GM10266 (cell line): ENCODE measurements at regions not wholly inside any gene's neighbourhood (a gene's known extent, or its start where the extent isn't known, plus 50 kb on each side); places are given as distances from the start of the nearest gene placed in this dataset.

Experiments used
- DNase-seq: peaks from one replicate; pipeline ENCODE4 v3.0.0; 2012; ENCODE audit errors: extremely low spot score
- CTCF ChIP-seq: IDR thresholded peaks from 2 replicates; pipeline ENCODE4 v1.5.1; 2012; ENCODE audit warnings: mild to moderate bottlenecking, low read depth; ENCODE audit not compliant: control insufficient read depth, insufficient read depth; ENCODE audit errors: missing control alignments

DNA sequence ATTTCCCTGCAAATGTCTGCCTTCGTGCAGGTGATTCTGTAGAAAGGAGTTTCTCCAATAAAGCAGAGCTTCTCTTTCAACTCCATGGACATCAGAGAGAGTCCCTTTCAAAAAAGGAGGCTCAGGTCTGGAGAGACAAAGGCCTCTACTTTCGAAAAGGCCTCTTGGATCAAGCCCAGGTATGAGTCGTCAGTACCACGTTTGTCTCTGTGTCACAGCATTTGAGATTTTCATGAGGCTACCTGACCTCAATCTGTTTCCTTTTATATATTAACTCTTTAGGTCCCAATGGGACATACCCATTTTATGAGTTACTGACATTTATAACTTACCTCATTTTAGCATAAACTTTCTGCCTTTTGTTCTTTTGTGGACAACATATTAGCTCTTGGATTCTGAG is 290.8 kb downstream of the RPAP3 start:
- no peak for TF ChIP-seq CTCF
- no peak for DNase-seq

- TF ChIP-seq CTCF = no peak
- no peak for DNase-seq
Observed at GRCh38 chr12:47414511-47414910, 291.3 kb downstream of the RPAP3 start.

- TF ChIP-seq CTCF = no peak
- no peak for DNase-seq
Observed at GRCh38 chr12:47413806-47414205, 292.0 kb downstream of the RPAP3 start.

DNA sequence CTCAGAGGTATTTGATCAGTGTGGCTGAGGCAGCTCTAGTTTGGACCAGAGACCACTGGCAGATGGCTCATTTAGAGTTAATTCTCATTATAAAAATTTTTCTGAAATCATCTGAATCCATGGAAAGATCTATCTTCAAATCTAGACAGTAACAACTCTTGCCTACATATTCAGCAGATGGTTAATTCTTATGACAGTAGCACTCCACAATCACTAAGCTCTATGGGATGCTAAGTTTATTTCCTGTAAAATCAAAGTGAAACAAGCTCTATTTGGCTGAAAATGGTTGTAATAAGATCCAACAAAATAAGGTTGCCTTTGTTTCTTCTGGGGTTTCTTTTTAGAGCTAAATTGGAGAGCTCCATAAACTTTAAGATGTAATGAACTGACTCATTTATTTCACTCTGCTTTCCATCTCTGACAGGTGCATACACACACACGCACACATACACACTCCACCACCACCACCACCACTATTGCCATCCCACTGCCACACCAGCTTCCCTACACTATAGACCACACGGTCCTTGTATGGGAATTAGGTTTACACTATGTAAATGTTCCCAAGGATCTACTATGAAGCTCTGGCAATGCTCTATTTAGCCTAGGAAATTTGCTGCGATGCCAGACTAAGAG is 293.1 kb downstream of the RPAP3 start:
- DNase-seq = no peak
- TF ChIP-seq CTCF = no peak

GRCh38 chr12:47411966-47412365 is 293.9 kb downstream of the RPAP3 start:
- no peak for DNase-seq
- TF ChIP-seq CTCF = no peak

GRCh38 chr12:47410862-47411261 is 295.0 kb downstream of the RPAP3 start:
- DNase-seq = no peak
- no peak for TF ChIP-seq CTCF

DNA sequence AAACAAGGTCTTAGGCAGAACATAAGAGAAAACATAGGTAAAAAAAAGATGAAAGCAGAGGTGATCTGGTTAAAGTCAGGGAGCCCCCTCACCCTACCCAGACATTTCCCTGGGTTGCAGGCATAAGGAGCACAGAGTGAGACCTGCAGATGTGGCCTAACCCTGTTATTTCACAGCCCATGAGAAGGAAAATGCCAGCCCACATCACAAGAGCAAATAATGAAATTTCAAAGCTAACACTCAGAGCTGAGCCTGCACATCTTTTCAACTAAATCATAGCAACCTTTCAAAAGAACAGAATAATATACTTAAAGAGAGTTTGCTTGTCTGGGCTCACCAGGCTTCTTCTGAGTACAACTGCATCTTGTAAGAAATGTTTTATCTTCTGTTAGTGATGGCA is 295.4 kb downstream of the RPAP3 start:
- no peak for DNase-seq
- TF ChIP-seq CTCF = no peak
